SK-MEL-5 (cell line): ENCODE measurements at regions not wholly inside any gene's neighbourhood (a gene's known extent, or its start where the extent isn't known, plus 50 kb on each side); places are given as distances from the start of the nearest gene placed in this dataset.

Experiments
- DNase-seq: peaks from one replicate; pipeline ENCODE4 v3.0.0-alpha.2; 2016; ENCODE audit warnings: low read depth, low spot score
- in situ Hi-C: cut with HindIII; loops from 2 replicates; pipeline ENCODE4 v1.10.0; 2016; ENCODE audit warnings: low sequenced_read_pairs, high pct_unique_total_duplicates, low pct_unique_long_range_greater_than_20kb

DNA sequence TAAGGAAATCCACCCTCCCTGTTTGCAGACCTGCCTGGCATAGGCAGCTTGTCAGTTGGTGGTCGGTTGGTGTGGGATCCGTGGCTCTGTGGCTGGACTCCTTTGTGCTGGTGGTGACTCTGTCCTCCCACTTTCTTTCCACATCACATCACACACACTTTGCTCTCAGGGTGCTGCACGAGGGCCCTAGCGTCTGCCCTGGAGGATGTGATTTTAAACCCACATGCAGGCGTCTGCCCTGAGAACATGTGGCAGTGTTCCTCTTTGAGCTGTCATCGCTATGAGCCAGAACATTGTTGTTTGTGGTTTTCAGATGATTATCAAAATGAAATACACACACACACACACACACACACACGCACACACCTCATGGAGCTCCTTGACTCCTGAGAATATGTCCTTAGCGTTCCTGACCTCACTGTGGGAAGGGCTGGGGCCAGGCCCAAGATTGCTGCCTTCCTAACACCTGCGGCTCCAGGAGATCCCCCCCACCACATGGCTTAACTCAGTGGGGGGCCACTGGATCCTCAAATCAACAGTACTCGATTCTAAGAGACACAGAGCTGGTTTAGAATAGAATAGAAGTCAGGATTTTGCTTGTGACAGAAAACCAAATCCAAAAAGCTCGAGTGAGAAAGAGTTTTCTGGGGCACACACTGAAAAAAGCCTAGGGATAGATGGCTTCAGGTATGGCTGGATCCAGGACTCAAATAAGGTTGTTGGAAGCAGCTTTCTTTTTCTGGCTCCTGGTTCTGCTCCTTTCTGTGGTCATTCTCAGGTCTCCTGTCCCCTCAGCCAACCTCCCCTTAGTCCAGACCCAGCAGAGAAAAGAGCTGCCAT lies 54.8 kb downstream of the RTP5 start:
- in situ Hi-C loops, result no loop called here
- DNase-seq, result no peak

DNA sequence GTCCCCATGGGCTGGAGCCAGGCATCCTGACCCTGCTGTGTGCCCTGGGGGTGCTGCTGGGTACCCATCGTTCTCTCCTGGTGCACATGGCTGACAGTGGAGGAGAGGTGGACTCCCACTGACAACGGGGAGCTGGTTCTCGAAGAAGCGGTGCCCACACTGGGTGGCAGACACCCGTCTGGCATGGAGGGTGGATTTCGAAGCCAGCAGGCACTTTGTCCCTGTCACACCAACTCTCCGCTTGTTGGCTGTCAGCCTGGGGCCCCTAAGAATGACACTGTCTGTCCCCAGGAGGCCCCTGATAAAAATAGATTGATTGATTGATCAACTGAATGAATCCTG lies 55.4 kb downstream of the RTP5 start:
- in situ Hi-C loops, result no loop called here
- no peak for DNase-seq

DNA sequence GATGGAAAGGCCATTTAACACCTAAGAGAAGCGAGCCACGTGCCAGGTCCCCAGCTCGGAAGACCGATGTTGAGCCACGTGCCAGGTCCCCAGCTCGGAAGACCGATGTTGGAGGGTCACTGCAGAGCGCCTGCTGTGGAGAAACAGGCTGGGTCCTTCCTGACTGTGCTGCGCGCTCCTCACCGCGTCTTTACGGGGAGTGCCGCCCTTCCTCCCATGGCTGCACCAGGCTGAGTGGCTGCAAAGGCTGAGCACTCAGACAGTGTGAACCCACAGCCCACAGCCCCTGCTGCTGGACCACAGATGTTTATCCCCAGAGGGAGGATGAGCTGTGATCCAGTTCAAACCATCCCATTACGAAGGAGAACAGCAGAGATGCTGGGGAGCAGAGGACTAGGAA lies 55.7 kb downstream of the RTP5 start:
- DNase-seq, result no peak

DNA sequence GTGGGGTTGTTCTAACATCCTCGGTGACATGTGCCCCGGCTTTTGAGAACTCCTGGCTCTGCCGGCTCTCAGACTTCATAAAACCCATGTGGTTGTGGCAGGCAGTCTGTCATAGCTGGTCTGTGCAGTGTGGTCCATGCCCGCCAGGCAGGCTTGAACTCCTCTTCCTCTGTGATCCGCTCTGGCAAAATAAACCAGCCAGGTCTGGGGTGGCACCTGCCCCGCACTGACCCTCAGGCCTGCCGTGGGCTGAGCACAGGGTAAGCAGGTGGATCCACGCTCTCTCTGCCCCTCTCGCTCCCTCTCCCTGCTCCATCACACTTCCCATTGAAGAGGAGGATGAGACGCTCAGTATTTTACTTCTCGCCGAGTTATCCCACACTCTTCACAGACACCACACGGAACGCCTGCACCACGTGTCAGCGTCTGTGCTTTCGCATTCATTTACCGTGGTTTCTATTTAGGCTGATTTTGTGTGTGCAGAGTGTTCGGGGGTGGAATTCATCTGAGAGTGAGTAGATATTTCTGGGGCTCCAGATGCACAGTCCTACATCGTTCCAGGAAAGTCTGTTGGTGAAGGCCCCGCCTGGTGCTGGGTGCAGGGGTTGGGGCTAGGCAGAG lies 56.4 kb downstream of the RTP5 start:
- in situ Hi-C loops, result no loop called here
- DNase-seq, result no peak

More for the DNA sequence above, 55.7 kb downstream of the RTP5 start:
- in situ Hi-C loops, result no loop called here

DNA sequence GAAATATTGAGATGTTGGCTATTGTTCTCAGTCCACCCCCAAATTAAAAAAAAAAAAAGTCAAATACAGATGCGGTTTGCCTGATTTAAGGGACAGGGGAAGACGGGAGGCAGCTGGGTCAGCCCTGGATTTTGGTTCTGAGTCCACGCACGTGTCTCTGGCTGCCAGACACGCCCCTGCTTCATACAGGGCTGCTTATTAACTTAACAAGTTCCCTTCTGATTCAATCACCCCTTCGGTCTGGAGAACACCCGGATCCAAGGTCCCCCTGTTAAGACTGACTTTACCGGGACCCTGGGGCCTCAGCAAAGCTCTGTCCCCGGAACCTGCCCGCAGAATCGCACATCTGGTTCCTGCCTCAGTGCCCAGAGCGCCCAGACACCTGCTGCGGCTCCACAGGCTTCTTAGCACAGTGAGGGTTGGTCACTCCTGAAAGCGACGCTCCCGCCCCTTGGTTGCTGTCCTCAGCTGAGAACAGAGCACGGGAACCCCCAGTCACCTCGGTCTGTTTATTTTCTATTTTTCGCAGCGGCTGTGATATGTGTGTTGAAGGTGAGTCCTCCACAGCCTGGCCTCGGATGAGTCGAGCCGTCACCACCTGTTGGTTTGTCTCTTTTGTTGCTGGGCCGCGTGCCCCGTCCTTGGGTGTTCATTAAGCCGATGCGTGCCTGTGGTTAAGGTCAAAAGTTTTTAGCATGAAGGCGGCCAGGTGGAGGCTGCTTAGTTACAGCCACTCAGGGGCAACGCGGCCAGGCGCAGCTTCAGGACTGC lies 57.2 kb downstream of the RTP5 start:
- no peak for DNase-seq
- in situ Hi-C loops, result no loop called here

DNA sequence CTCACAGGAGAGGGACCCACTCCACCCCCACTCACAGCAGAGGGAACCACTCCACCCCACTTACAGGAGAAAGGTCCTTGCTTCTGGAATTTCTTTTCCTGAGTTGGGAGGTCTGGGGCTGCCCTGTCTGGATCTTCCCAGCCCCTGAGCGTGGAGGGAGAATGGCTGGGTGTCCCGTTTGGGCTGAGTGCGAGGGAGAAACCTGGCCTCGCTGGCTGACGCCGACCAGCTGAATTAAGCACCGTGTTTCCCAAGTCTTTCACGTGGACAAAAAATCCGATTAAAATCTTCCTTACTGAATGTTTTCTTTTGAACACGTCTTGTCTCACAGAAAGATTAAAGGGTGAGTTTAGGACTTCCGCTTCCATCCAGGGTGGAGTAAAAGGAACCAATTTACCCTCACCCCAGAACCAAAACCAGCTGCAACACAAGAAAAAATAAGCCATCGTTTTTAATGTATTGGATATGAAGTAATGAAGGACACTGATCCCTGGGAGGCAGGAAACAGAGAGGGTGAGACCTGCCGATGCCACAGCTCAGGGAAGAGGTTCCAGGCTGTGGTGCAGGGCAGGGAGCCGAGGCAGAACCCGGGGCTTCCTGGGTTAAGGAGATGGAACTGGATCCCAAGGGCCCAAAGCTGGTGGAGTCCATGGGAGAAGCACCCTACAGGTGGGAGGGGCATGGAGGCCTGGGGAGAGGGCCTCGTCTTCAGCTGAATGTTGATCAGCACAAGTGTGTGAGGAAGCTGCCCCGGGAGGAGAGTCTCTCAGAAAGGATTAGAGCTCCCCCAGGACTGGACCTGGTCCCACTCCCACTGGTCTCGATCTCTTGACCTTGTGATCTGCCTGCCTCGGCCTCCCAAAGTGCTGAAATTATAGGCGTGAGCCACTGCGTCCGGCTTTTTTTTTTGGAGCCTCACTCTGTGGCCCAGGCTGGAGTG lies 60.3 kb downstream of the RTP5 start:
- DNase-seq, result no peak
- in situ Hi-C loops, result no loop called here

DNA sequence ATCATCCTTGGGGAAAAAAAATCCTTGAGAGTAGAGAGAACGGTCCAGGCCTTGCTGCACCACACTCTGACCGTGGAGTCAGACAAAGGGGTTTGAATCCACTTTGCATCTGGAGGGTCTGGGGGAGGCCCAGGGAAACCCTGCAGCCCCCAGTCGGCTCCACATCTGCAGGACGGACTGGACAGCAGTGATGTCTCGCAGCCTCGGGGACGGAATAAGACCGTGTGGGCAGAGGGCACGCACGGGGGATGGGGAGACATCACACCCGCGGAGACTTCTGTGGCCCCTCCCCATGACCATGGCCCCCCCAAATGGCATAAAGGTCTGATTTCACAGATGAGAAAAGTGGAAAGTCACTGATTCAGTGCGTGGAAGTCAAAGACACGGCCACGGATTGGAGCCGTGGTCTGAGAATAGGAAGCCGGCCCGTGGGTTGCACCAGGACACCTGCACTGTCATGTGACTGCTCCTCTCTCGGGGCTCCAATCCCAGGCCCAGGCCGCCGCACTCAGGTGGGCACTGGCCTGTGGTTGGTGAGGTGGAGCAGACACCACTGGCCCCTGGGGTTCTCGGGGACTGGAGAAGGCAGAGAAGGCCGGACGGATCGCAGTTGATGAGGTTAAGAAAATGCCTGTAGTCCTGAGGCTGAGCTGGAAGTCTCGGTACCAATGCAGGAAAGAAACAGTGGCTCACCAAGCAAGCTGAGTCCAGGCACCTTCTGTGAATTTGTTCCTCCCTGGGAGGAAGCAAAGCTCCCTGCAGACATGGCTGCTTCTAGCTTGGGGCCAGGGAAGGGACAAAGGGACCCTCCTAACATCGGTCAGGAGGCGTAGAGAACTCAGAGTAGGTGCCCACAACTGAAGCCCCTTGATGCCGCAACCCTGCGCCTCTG lies 61.8 kb downstream of the RTP5 start:
- in situ Hi-C loops, result no loop called here
- DNase-seq, result no peak

DNA sequence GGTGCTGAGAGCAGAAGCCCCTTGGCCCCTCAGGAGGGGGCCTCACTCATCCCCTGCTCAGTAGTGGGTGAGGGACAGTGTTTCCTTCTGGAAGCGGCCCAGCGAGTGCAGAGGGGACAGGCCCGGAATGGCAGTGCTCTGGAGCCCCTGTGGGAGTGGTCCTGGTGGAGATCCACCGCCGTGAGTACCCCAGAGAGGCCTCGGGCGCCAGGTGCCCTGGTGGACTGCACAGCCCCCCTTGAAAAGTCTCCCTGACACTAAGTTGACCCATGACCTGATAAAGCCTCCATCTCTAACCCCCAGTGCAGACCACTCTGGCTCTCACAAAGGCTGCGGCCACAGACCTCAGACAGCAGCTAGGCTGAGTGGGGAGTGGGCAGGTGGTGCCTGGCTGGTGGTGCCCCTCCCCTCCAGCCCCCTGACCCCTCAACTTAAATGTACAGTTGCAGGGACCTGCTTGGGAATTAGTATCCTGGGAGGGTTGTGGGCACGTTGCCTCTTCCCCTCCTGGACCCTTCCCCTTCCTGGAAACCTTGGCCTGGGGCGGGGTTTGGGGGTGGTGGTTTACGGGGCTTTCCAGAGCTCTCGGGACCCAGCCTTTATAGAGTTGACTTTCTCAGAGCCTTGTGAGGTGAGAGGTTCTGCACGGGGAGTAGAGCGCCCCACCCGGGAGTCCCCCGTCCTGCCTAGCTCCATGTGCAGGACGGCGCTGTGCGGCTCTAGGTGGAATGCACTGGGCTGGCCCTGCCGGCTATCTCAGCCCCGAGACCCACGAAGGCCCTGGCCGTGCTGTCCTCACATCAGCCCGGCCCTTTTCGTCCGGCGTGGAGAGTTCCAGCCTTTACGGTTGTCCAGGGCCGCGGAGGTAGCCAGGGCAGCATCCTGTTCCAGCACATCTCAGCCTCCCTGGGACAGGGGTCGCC lies 62.7 kb downstream of the RTP5 start:
- DNase-seq, result no peak
- in situ Hi-C loops, result no loop called here

DNA sequence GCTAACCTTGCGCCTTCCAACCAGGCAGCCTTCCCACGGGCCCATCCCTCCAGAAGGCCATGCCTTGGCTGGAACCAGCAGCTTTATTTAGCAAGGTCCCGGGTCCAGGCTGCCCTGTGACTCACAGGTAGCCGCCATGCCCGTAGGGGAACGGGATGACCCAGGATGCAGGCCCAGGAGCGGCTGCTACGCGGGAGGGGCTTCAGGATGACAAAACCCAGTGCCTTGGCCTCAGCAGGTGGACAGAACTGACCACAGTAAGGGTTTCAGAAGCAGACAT lies 63.3 kb downstream of the RTP5 start:
- DNase-seq, result no peak
- in situ Hi-C loops, result no loop called here

DNA sequence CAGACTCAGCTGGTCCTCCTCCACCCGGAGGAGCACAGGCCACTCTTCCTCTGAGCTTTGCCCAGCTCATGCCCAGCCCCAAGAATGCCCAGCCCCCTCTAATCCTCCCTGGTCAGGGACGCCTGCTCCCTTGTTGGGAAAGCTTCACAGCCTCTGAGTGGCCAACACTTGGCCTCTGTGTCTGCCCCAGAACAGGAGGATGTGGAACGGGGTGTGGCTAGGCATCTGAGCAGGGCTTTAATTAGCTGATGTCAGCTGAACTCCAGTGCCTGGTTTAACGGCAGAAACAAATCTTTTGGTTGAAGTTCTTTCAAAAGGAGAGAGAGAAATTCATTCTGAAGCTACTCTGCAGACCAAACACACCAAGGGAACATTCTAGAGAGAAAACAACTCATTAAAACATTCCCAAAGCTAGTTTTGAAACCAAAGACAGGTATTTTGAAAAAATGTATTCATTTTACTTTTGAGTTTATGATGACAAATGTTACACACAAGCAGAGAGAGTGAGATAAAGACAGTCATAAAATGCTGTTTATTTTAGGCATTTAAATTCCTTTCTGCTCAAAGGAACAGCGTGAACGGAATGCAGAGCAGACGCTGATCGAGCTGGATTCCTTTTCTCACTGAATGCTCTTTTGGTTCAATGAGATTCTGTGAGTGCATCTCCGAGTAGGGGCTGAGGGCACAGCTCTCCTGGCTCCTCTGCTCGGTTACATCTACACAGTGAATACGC lies 63.8 kb downstream of the RTP5 start:
- DNase-seq, result no peak
- in situ Hi-C loops, result no loop called here

DNA sequence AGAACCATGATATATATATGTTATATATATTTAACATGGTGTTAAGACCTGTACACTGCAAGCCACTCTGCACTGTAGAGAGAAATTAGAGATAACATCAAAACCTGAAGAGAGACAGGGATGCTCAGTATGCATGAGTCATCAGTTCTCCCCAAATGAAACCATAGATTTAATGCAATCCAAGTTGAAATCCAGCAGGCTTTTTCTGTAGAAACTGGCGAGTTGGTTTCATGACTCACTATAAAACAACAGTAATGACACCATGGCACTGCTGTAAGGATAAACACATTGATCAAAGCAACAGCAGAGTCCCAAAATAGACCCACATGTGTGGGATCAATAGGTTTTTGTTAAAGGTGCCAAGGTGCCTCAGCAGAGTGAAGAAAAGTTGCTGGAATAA lies 65.8 kb downstream of the RTP5 start:
- in situ Hi-C loops, result no loop called here
- no peak for DNase-seq

DNA sequence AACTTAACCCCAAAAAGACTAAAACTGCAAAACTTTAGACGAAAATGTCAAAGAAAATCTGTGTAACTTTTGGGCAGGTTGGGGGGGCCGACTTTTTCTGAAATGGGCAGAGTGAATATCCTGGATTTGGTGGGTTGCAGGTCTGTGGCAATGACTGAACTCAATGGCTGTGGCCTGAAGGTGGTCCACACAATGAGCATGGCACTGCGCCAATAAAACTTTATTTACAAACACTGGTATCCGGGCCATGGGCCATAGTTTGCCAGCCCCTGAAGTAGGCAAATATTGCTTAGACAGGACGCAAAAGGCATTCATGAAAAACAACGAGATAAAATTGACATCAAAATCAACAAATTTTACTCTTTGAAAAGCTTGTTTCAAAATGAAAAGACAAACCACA lies 66.2 kb downstream of the RTP5 start:
- in situ Hi-C loops, result no loop called here
- DNase-seq, result no peak

DNA sequence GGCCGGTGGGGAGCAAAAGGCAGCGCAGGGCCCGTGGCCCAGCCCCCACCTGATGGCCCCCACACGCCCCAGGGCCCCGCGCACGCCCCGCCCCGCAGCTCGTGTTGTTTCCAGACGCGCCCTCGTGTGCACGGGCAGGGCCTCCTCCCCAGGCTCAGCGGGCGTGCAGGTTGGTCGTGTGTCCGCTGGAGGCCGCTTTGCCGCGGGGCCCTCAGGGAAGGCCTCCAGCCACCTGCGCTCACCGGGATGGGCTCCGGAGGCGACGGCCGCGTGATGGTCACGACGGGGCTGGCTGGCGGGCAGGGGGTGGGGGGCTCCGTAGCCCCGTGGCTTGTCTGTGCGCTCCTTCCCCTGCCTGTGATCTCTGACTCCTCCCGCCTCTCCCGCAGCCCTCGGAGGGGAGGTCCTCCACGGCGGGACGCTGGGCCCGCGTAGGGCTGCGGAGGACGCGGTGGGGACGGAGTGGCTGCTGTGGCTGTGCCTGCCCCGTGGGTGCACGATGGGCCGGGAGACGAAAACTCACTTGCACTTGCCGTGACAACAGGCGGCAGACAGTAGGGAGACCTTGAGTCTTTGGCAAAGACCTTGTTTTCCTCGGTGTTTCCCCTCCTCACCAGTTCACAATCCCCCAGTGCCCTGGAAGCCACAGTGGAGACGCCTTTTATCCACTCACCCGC lies 67.1 kb downstream of the RTP5 start:
- DNase-seq, result no peak

DNA sequence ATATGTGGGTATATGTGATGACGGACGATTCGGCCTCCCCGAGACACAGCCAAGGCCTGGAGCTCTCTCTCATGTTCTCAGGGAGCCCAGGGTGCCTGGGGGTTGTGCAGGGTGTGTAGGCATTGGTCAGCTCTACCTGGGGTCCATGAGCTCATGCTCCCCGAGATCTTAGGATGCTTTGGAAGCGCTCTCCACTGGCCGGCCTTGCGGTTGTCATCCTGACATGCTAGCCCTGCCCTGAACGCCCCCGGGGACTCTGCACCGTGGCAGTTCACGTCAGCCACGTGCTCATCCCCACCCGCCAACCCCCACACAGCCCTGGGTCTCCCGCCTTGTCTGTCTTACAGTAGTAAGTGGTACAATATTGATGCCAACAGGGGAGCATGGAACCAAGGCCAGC lies 67.8 kb downstream of the RTP5 start:
- DNase-seq, result no peak
- in situ Hi-C loops, result no loop called here

More for the DNA sequence above, 67.1 kb downstream of the RTP5 start:
- in situ Hi-C loops, result no loop called here

DNA sequence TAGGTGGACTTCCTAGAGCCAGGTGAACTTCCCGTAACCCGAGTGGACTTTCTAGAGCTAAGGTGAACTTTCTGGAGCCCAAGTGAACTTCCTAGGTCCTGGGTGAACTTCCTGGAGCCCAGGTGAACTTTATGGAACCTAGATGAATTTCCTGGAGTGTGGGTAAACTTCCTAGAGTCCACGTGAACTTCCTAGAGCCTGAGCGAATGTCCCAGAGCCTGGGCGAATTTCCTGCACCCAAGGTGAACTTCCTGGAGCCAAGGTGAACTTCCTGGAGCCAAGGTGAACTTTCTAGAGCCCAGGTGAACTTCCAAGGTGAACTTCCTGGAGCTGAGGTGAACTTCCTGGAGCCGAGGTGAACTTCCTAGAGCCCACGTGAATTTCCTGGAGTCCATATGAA lies 70.0 kb downstream of the RTP5 start:
- no peak for DNase-seq
- in situ Hi-C loops, result no loop called here
